ENCODE measurements at regions not wholly inside any gene's neighbourhood (a gene's known extent, or its start where the extent isn't known, plus 50 kb on each side); places are given as distances from the start of the nearest gene placed in this dataset.

- no peak for TF ChIP-seq CTCF (IDR thresholded peaks at IDR 0.05)
- TF ChIP-seq EZH2 (IDR thresholded peaks at IDR 0.05; ENCODE audit: borderline replicate concordance, insufficient read depth, low read depth, low read length, poor library complexity, severe bottlenecking), result no peak
Observed at GRCh38 chr2:134161170-134161547, 92.7 kb upstream of the MGAT5 start.
